AG20443 (cell line): ENCODE measurements at regions not wholly inside any gene's neighbourhood (a gene's known extent, or its start where the extent isn't known, plus 50 kb on each side); places are given as distances from the start of the nearest gene placed in this dataset.

Source experiments
- DNase-seq: peaks from one replicate; pipeline ENCODE4 v3.0.0; 2012; ENCODE audit warnings: low spot score, mixed read lengths

DNA sequence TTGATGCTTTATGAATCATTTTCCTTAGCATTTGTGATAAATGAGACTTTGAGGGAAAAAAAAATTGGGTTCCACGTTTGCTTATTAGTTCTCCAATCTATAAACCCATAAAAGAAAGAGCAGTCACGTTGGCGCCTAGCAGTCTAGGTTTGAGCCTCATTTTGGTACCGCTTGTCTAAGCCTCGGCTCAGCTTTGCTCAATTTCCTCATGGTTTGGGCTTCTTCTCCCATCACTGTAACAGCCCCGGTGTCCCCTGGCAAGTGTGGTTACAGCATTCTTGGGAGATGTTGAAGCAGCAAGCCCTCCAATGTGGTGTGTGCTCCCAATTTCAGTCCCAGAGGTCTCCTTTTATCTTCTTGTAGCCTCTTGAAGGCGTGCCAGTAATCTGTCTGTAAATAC is 578.4 kb downstream of the CDK5RAP2 start:
- DNase-seq = no peak

- DNase-seq = no peak
Measured at GRCh38 chr9:119998614-119999013, 581.4 kb downstream of the CDK5RAP2 start.

DNA sequence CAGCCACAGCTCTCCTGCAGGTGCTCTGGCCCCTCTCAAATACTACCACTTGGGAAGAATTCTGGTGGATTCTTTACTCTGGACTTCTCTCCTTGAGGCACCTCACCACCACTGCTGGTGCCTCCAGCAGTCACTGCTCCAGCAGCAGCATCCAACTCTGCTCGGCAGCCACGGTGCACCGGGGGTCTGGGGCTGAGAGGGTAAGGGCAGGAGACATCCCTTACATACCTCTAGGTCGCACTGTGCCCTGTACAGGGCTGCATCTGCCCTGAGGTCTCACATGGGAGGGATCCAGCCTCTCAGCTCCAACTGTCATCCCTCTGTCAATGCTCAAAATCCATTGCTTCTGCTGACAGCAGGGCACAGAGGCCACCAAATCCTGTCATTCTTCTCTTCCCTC is 588.2 kb downstream of the CDK5RAP2 start:
- DNase-seq = no peak

DNA sequence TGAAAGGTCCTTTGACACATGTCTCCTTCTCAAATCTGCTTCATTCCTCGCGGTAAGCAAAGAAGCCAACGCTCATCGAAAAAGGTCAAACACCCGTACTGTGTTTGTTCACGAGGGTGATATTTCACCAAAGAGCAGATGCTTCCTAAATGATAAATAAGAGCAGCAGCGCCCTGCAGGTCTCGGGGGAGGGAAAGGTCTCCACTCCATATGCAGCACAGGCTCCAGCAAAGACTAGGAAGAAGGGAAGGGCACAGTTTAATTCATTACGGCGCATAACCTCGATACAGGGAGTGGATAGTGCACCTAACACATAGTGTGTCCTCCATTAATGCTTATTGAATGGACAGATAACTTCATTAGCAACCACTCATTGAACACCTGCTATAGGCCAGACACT is 593.3 kb downstream of the CDK5RAP2 start:
- DNase-seq = no peak

DNA sequence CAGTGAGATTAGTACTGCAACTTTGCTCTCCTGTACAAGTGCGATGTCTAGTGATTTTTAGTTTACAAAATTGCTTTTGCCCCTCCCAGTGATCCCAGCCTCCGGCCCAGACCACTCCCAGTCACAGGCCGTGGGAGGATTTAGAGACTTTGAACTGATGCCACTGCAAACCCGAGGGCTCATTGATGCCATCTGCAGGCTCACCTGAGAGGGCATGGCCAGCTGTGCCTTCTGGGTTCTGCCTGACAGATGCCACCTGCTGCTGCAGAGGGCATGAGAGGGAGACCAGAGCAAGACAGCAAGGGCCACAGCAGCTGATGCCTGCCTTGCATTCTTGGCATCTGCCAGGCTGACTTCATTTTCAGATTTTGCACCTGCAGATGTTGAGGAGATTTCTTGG is 593.8 kb downstream of the CDK5RAP2 start:
- DNase-seq = no peak

DNA sequence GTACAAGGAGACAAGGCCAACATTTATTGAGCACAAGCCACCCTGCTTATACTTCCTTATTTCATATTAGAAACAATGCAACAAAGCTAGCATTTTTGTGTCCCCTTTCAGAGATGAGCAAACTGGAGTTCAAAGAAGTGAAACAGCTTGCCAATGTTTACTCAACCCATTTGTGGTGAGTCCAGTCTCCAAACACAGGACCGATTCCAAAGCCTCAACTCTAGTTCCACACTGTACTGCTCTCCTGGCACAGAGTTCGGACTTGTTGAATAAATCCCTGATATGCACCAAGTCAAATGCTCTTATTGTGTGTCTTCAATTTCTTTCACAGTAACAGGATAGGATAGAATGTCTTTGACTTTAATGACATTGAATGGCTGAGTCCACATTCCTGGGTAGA is 604.8 kb upstream of the BRINP1 start:
- peak; percentile 47 for DNase-seq

GRCh38 chr9:119968836-119969707 is 599.8 kb upstream of the BRINP1 start:
- peak; percentile 94 for DNase-seq

DNA sequence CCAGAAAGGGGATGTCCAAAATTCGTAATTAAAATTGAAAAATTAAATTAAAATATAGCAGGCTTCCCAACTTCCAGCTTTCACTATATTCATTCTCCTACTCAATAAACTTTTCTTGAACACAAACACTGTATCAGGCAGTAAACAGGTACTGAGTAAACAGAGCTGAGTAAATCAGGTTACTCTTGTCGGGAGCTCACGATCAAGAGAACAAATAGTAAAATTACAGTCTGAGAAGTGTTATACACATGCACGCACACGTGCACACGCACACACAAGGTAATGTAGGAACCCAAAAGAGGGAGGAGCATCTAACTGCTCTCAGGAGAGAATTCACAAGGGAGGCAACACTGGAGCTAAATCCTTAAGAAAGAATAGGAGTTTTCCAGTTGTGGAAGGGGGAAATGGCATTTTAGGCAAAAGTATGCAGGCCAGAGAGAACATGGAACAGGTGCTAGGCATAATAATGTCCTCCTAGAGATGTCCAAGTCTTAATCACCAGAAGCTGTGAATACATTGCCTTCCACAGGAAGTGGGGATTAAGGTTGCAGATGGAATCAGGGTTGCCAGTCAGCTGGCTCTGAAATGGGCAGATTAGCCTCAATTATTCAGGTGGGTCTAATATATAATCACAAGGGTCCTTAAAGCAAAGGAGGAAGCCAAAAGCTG is 598.8 kb upstream of the BRINP1 start:
- DNase-seq = no peak

GRCh38 chr9:119963798-119964372 is 594.6 kb upstream of the BRINP1 start:
- peak; percentile 90 for DNase-seq

DNA sequence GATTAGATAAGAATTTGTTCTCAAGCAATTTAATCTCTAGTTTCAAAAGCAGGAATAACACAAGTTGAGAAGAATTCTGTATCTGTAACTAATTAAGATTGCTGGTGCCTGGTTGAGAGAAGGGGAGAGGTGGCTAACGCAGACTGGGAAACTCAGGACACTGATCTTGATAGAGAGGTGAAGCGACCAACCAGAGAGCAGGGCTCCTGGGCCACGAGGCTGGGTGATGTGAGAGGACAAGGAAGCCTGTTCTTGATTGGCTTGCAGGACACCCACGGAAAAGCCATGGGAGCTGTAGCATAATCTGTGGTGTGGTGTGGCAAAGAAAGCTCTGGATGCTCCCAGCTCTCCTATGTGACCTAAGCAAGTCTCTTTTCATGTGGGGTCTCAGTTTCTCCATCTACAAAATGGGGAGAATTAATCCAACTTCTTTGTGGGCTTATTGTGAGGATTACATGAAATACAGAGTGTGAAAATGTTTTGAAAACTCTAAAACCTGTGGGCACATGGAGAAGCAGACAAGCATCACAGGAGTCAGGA is 594.1 kb upstream of the BRINP1 start:
- DNase-seq = peak; percentile 90

GRCh38 chr9:119961774-119962424 is 592.7 kb upstream of the BRINP1 start:
- peak; percentile 39 for DNase-seq

GRCh38 chr9:119959846-119960545 is 590.8 kb upstream of the BRINP1 start:
- DNase-seq = no peak

DNA sequence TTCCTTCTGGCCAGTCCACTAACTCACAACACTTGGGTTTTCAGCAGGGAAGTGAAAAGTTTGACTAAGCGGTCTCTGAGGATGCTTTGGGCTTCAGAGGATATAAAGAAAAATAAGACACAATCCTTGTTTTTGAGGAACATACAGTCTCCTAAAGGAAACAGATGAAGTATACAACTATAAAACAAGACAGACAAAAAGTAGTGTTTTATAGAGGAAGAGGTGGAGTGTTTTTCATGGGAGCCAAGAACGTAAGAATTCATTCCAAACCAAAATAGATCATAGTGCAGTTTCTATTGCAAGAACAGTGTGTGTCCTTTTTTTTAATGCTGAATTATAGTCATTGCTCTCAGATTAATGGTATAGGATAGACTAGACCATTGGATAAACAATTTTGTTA is 586.9 kb upstream of the BRINP1 start:
- DNase-seq = no peak

DNA sequence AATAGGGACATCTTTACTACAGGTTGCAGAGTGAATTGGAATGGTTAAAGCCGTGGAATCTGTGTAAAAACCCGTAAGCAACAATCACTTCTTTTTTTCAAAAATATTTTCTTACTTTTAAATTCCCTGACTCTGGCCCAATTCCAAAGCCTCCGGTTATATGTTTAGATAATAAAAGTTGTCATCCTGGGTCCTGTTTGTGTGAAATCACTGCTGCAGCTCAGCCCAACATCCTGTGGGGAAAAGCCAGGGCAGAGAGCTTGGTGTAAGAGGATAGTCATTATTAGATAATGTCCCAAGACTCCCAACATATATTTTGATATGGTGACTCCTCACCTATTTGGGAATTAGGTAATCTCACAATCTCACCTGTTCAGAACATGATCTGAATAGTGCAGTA is 586.0 kb upstream of the BRINP1 start:
- DNase-seq = no peak

DNA sequence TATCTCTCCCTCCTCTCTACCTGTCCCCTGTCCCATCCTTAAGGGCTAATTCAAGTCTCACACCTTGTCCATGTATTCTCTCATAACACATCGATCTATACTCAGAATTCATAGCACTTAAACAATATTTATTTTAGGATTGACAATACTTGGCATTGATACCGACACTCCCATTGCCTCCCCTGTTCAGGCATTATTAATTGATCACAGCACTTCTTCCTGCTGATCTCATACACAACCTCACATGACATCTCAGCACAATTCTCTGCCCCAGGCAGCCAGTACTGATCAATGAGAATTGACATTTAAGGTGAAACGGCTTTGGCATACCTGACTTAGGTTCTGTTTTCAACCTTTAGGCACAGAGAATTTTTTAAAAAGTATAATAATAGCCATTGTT is 582.4 kb upstream of the BRINP1 start:
- peak; percentile 38 for DNase-seq

- DNase-seq = peak; percentile 83
Measured at GRCh38 chr9:119951090-119951489, 581.9 kb upstream of the BRINP1 start.

DNA sequence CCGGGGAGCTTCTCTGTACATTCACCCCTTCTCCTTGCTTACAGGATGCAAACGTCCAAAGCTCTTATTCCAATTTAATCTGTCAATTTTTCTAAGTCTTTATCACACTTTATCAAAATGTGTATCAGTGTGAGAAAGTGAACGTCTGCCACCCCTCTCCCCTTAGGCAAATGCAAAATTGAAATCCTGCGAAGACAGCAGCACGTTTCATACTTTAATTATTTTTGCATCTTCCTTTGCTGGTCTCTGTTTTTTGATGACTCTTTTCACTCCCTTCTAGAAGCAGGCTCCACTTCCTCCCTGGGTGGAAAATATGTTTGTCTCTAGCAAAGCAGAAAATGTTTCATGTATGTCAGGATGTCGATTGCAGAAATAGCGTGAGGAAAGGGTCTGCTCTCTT is 576.5 kb upstream of the BRINP1 start:
- no peak for DNase-seq

- DNase-seq = no peak
Measured at GRCh38 chr9:119941091-119941490, 571.9 kb upstream of the BRINP1 start.

DNA sequence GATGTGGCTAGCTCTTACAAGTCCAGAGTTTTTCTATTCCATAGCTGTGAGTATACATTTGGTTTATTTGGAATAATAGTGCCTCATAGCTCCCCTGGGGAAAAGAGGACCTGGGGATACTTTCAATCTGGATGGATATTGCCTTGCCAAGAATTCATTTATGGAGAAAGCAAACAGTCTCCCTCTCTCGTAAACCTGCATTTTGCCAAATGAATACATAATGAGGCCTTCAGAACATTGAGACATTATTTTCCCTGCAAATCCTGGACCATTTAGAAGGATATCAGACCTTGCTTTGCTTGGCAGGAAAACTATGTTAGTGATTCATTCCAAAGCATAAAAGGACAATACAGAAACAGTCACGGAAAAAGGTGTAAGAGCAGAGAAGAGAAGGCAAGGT is 569.6 kb upstream of the BRINP1 start:
- no peak for DNase-seq

DNA sequence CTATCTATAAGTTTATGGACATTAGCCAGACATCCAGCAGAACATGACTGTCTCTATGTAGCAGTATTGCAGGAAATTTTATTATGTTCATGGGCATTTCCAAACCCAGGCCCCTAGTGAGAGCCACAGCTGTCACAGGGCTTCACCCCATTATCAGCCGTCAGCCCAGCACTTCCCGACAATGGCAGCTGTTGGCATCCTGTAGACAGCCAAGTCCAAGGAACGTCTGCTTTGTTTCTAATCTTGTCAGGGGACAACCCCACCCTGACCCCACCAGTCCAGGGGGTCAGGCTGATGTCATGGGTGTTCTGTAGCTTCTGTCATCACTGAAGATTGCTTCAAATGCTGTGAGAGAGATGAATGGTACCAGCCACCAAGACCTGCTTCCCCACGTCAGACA is 565.3 kb upstream of the BRINP1 start:
- no peak for DNase-seq

DNA sequence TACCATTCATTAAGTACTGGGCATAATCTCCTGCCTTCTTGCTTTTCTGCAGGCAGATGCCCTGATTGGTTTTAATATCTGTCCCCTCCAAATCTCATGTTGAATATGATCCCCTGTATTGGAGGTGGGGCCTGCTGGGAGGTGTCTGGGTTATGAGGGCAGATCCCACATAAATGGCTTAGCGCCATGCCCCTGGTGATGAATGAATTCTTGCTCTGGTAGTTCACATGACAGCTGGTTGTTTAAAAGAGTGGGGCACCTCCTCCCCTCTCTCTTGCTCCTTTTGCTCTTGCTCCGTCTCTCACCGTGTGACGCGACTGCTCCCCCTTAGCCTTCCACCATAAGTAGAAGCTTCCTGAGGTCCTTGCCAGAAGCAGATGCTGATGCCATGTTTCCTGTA is 564.0 kb upstream of the BRINP1 start:
- DNase-seq = no peak

- no peak for DNase-seq
Measured at GRCh38 chr9:119924736-119925135, 555.5 kb upstream of the BRINP1 start.
